Naive thymus-derived CD4-positive, alpha-beta T cell (primary cell): ENCODE measurements at regions not wholly inside any gene's neighbourhood (a gene's known extent, or its start where the extent isn't known, plus 50 kb on each side); places are given as distances from the start of the nearest gene placed in this dataset.

Experiments used
- ATAC-seq: fragments of 150-1000 bp; cut with Tn5 transposase; 2 replicates; pipeline ENCODE4 v1.10.0; 2021; ENCODE audit warnings: mild to moderate bottlenecking, moderate library complexity
- CTCF ChIA-PET: fragments of 350-600 bp; sonication (Branson Sonifier 250); formaldehyde crosslinking; loops from one replicate; lab custom pipeline; 2021; ENCODE audit warnings: antibody characterized with exemption; lab: Charles Lee
- POLR2A ChIA-PET: fragments of 350-600 bp; sonication (Branson Sonifier 250); formaldehyde crosslinking; loops from one replicate; lab custom pipeline; 2021; ENCODE audit warnings: antibody characterized with exemption, inconsistent platforms; lab: Charles Lee
- DNase-seq, 9 donors: peaks; one replicate each; pipeline versions ENCODE4 v3.0.0 to v3.0.0-alpha.2; 2020 to 2022; ENCODE audit warnings: mixed read lengths in 1 of 9
- H3K27ac ChIP-seq: one replicate; pipeline ENCODE4 v1.7.0; 2013; ENCODE audit warnings: mild to moderate bottlenecking, low read depth, low read length, moderate library complexity
- H3K27me3 ChIP-seq, 2 donors: one replicate each; pipeline ENCODE4 v1.7.0; 2013; ENCODE audit warnings: low read length in 2 of 2, mild to moderate bottlenecking in 2 of 2, moderate library complexity in 2 of 2; ENCODE audit not compliant: control insufficient read depth in 2 of 2, insufficient read depth in 2 of 2
- H3K36me3 ChIP-seq, 3 experiments: 1 replicate in 2 of 3; 2 replicates in 1 of 3; pipeline ENCODE4 v1.7.0; 2013; ENCODE audit warnings: low read length in 3 of 3, mild to moderate bottlenecking in 3 of 3, moderate library complexity in 1 of 3; ENCODE audit not compliant: insufficient read depth in 3 of 3, control insufficient read depth in 2 of 3
- H3K4me1 ChIP-seq, 2 donors: one replicate each; pipeline ENCODE4 v1.7.0; 2013; ENCODE audit warnings: low read length in 2 of 2, mild to moderate bottlenecking in 2 of 2, moderate library complexity in 1 of 2; ENCODE audit not compliant: control insufficient read depth in 2 of 2, insufficient read depth in 2 of 2
- H3K4me3 ChIP-seq: 2 replicates; pipeline ENCODE4 v1.7.0; 2013; ENCODE audit warnings: mild to moderate bottlenecking, low read length
- H3K9me3 ChIP-seq, 3 experiments: 1 replicate in 2 of 3; 2 replicates in 1 of 3; pipeline ENCODE4 v1.7.0; 2013; ENCODE audit warnings: low read length in 3 of 3; ENCODE audit not compliant: control insufficient read depth in 2 of 3
- H3K27ac Mint-ChIP-seq, 9 donors: one replicate each; pipeline ENCODE4 v1.8.0; 2020 to 2022; ENCODE audit warnings: mixed read lengths in 9 of 9, mild to moderate bottlenecking in 8 of 9, moderate library complexity in 5 of 9, inconsistent platforms in 2 of 9
- H3K27me3 Mint-ChIP-seq, 5 donors: one replicate each; pipeline ENCODE4 v1.8.0; 2021 to 2022; ENCODE audit warnings: mixed read lengths in 5 of 5, mild to moderate bottlenecking in 1 of 5
- H3K36me3 Mint-ChIP-seq, 5 donors: one replicate each; pipeline ENCODE4 v1.8.0; 2020 to 2022; ENCODE audit warnings: mixed read lengths in 5 of 5, mild to moderate bottlenecking in 3 of 5, inconsistent platforms in 1 of 5
- H3K4me1 Mint-ChIP-seq, 7 donors: one replicate each; pipeline ENCODE4 v1.8.0; 2020 to 2022; ENCODE audit warnings: mixed read lengths in 7 of 7, mild to moderate bottlenecking in 3 of 7, inconsistent platforms in 1 of 7
- H3K4me3 Mint-ChIP-seq, 10 donors: one replicate each; pipeline ENCODE4 v1.8.0; 2020 to 2022; ENCODE audit warnings: mild to moderate bottlenecking in 10 of 10, mixed read lengths in 10 of 10, moderate library complexity in 6 of 10, inconsistent platforms in 2 of 10
- H3K9me3 Mint-ChIP-seq, 11 donors: one replicate each; pipeline ENCODE4 v1.8.0; 2020 to 2022; ENCODE audit warnings: mixed read lengths in 11 of 11, mild to moderate bottlenecking in 4 of 11, inconsistent platforms in 1 of 11, moderate library complexity in 1 of 11
- intact Hi-C, 2 donors: fragments of 100-400 bp; cut with micrococcal nuclease; formaldehyde crosslinking; loops; one replicate each; pipeline ENCODE4 v1.15.1; 2023

- Histone ChIP-seq H3K4me3 (no peak overlapping the region), H3K4me1 (no peaks in the 10 kb centered on the region), H3K27ac (no peak overlapping the region), H3K9me3 (no peaks in the 10 kb centered on the region), H3K36me3 (no peaks in the 10 kb centered on the region), H3K27me3 (no peaks in the 10 kb centered on the region)
- no peaks in the 10 kb centered on the region for H3K4me1 Mint-ChIP-seq
- DNase-seq (no peak), ATAC-seq (no peak)
- POLR2A ChIA-PET, result interaction anchor here (0.6 kb wide), 1 partner anchor 8 kb away, joined by 3 read pairs; no protein-coding TSS in a partner anchor
- H3K27ac Mint-ChIP-seq, result no peak overlapping the region
- H3K4me3 Mint-ChIP-seq, result no peak overlapping the region
- no peaks in the 10 kb centered on the region for H3K36me3 Mint-ChIP-seq
- peaks cover 0 to 2% (median 0%) of the 10 kb centered on the region in 11 donors for H3K9me3 Mint-ChIP-seq
- intact Hi-C loops, result no loop called here
- CTCF ChIA-PET, result no interaction called here
- peaks cover 0 to 3% (median 0%) of the 10 kb centered on the region in 5 donors for H3K27me3 Mint-ChIP-seq
Observed at GRCh38 chr12:24470050-24470449, 478.9 kb downstream of the BCAT1 start.

GRCh38 chr12:24469089-24469488 is 479.8 kb downstream of the BCAT1 start:
- Mint-ChIP-seq H3K9me3 (peaks cover 0 to 3% (median 0%) of the 10 kb centered on the region in 11 donors), H3K4me1 (no peaks in the 10 kb centered on the region), H3K27ac (no peak overlapping the region), H3K27me3 (peaks cover 0 to 3% (median 0%) of the 10 kb centered on the region in 5 donors), H3K4me3 (no peak overlapping the region), H3K36me3 (no peaks in the 10 kb centered on the region)
- H3K27me3 ChIP-seq, result no peaks in the 10 kb centered on the region
- CTCF ChIA-PET, result no interaction called here
- POLR2A ChIA-PET, result no interaction called here
- intact Hi-C loops, result no loop called here
- H3K36me3 ChIP-seq, result no peaks in the 10 kb centered on the region
- H3K9me3 ChIP-seq, result no peaks in the 10 kb centered on the region
- H3K4me3 ChIP-seq, result no peak overlapping the region
- no peak for DNase-seq
- H3K27ac ChIP-seq, result no peak overlapping the region
- H3K4me1 ChIP-seq, result no peaks in the 10 kb centered on the region
- no peak for ATAC-seq

- intact Hi-C loops, result no loop called here
Observed at GRCh38 chr12:24467226-24467625, 481.7 kb downstream of the BCAT1 start.

GRCh38 chr12:24463375-24463774 is 485.5 kb downstream of the BCAT1 start:
- H3K27me3 Mint-ChIP-seq, result peaks cover 0 to 4% (median 3%) of the 10 kb centered on the region in 5 donors
- CTCF ChIA-PET, result no interaction called here
- no peaks in the 10 kb centered on the region for H3K36me3 Mint-ChIP-seq
- no peak overlapping the region for H3K27ac Mint-ChIP-seq
- no peak for ATAC-seq
- Histone ChIP-seq H3K4me1 (no peaks in the 10 kb centered on the region), H3K27ac (no peak overlapping the region), H3K4me3 (no peak overlapping the region), H3K27me3 (no peaks in the 10 kb centered on the region), H3K9me3 (no peaks in the 10 kb centered on the region), H3K36me3 (no peaks in the 10 kb centered on the region)
- no peaks in the 10 kb centered on the region for H3K4me1 Mint-ChIP-seq
- no peak for DNase-seq
- peak overlapping the region in 1 of 10 donors; percentile 23 for H3K4me3 Mint-ChIP-seq
- POLR2A ChIA-PET, result no interaction called here
- H3K9me3 Mint-ChIP-seq, result peaks cover 0 to 4% (median 0%) of the 10 kb centered on the region in 11 donors
- intact Hi-C loops, result no loop called here

More at GRCh38 chr12:24467226-24467625, 481.7 kb downstream of the BCAT1 start:
- ChIA-PET CTCF (no interaction called here), POLR2A (no interaction called here)
- Mint-ChIP-seq H3K36me3 (no peaks in the 10 kb centered on the region), H3K4me1 (no peaks in the 10 kb centered on the region), H3K27me3 (peaks cover 0 to 4% (median 0%) of the 10 kb centered on the region in 5 donors), H3K9me3 (peaks cover 0 to 3% (median 0%) of the 10 kb centered on the region in 11 donors), H3K27ac (no peak overlapping the region), H3K4me3 (no peak overlapping the region)
- no peak overlapping the region for H3K27ac ChIP-seq
- no peaks in the 10 kb centered on the region for H3K27me3 ChIP-seq
- H3K4me1 ChIP-seq, result no peaks in the 10 kb centered on the region
- no peak for ATAC-seq
- no peaks in the 10 kb centered on the region for H3K36me3 ChIP-seq
- no peaks in the 10 kb centered on the region for H3K9me3 ChIP-seq
- no peak for DNase-seq
- H3K4me3 ChIP-seq, result no peak overlapping the region

GRCh38 chr12:24462946-24463345 is 486.0 kb downstream of the BCAT1 start:
- intact Hi-C loops, result no loop called here
- peaks cover 0 to 4% (median 0%) of the 10 kb centered on the region in 11 donors for H3K9me3 Mint-ChIP-seq
- no peaks in the 10 kb centered on the region for H3K36me3 Mint-ChIP-seq
- ChIA-PET CTCF (no interaction called here), POLR2A (no interaction called here)
- no peaks in the 10 kb centered on the region for H3K4me1 Mint-ChIP-seq
- Histone ChIP-seq H3K4me3 (no peak overlapping the region), H3K9me3 (no peaks in the 10 kb centered on the region), H3K27ac (no peak overlapping the region), H3K4me1 (no peaks in the 10 kb centered on the region), H3K27me3 (no peaks in the 10 kb centered on the region), H3K36me3 (no peaks in the 10 kb centered on the region)
- DNase-seq, result no peak
- no peak overlapping the region for H3K4me3 Mint-ChIP-seq
- H3K27ac Mint-ChIP-seq, result no peak overlapping the region
- peaks cover 0 to 4% (median 3%) of the 10 kb centered on the region in 5 donors for H3K27me3 Mint-ChIP-seq
- no peak for ATAC-seq

- Mint-ChIP-seq H3K36me3 (no peaks in the 10 kb centered on the region), H3K27ac (no peak overlapping the region), H3K4me3 (no peak overlapping the region), H3K4me1 (no peaks in the 10 kb centered on the region), H3K27me3 (peaks cover 0 to 4% (median 2%) of the 10 kb centered on the region in 5 donors), H3K9me3 (peaks cover 0 to 4% (median 0%) of the 10 kb centered on the region in 11 donors)
- ATAC-seq, result no peak
- Histone ChIP-seq H3K9me3 (no peaks in the 10 kb centered on the region), H3K4me1 (no peaks in the 10 kb centered on the region), H3K27me3 (no peaks in the 10 kb centered on the region), H3K36me3 (no peaks in the 10 kb centered on the region), H3K4me3 (no peak overlapping the region), H3K27ac (no peak overlapping the region)
- DNase-seq, result no peak
- POLR2A ChIA-PET, result no interaction called here
- intact Hi-C loops, result no loop called here
- CTCF ChIA-PET, result no interaction called here
Observed at GRCh38 chr12:24460506-24460905, 488.4 kb downstream of the BCAT1 start.

- no peaks in the 10 kb centered on the region for H3K27me3 ChIP-seq
- no peaks in the 10 kb centered on the region for H3K4me1 ChIP-seq
- no peak for ATAC-seq
- H3K27me3 Mint-ChIP-seq, result peaks cover 0 to 4% (median 2%) of the 10 kb centered on the region in 5 donors
- no peak overlapping the region for H3K27ac ChIP-seq
- CTCF ChIA-PET, result no interaction called here
- no peaks in the 10 kb centered on the region for H3K36me3 Mint-ChIP-seq
- no peaks in the 10 kb centered on the region for H3K4me1 Mint-ChIP-seq
- H3K36me3 ChIP-seq, result no peaks in the 10 kb centered on the region
- no peak overlapping the region for H3K27ac Mint-ChIP-seq
- intact Hi-C loops, result no loop called here
- no peaks in the 10 kb centered on the region for H3K9me3 ChIP-seq
- H3K4me3 ChIP-seq, result no peak overlapping the region
- H3K9me3 Mint-ChIP-seq, result peaks cover 0 to 4% (median 0%) of the 10 kb centered on the region in 11 donors
- DNase-seq, result no peak
- POLR2A ChIA-PET, result no interaction called here
- H3K4me3 Mint-ChIP-seq, result no peak overlapping the region
Observed at GRCh38 chr12:24460099-24460498, 488.8 kb downstream of the BCAT1 start.
